Stimulated activated naive CD8-positive, alpha-beta T cell treated with anti-CD3 and anti-CD28 coated beads, Interleukin-15, amount 100 ng/mL, for 72 hours (primary cell): ENCODE measurements at regions not wholly inside any gene's neighbourhood (a gene's known extent, or its start where the extent isn't known, plus 50 kb on each side); places are given as distances from the start of the nearest gene placed in this dataset.

Source experiments
- ATAC-seq: fragments of 150-1000 bp; cut with Tn5 transposase; 2 replicates; pipeline ENCODE4 v1.10.0; 2021; ENCODE audit warnings: mild to moderate bottlenecking, moderate library complexity
- DNase-seq, 2 donors: peaks; one replicate each; pipeline ENCODE4 v3.0.0; 2021 to 2022
- H3K27ac Mint-ChIP-seq, 2 donors: one replicate each; pipeline ENCODE4 v1.8.0; 2022; ENCODE audit warnings: mild to moderate bottlenecking in 2 of 2, mixed read lengths in 2 of 2, moderate library complexity in 2 of 2
- H3K27me3 Mint-ChIP-seq: one replicate; pipeline ENCODE4 v1.8.0; 2022; ENCODE audit warnings: mixed read lengths
- H3K4me1 Mint-ChIP-seq: one replicate; pipeline ENCODE4 v1.8.0; 2022; ENCODE audit warnings: mild to moderate bottlenecking, mixed read lengths
- H3K4me3 Mint-ChIP-seq, 2 donors: one replicate each; pipeline ENCODE4 v1.8.0; 2022; ENCODE audit warnings: mild to moderate bottlenecking in 2 of 2, mixed read lengths in 2 of 2, moderate library complexity in 1 of 2
- H3K9me3 Mint-ChIP-seq, 2 donors: one replicate each; pipeline ENCODE4 v1.8.0; 2022; ENCODE audit warnings: mixed read lengths in 2 of 2

DNA sequence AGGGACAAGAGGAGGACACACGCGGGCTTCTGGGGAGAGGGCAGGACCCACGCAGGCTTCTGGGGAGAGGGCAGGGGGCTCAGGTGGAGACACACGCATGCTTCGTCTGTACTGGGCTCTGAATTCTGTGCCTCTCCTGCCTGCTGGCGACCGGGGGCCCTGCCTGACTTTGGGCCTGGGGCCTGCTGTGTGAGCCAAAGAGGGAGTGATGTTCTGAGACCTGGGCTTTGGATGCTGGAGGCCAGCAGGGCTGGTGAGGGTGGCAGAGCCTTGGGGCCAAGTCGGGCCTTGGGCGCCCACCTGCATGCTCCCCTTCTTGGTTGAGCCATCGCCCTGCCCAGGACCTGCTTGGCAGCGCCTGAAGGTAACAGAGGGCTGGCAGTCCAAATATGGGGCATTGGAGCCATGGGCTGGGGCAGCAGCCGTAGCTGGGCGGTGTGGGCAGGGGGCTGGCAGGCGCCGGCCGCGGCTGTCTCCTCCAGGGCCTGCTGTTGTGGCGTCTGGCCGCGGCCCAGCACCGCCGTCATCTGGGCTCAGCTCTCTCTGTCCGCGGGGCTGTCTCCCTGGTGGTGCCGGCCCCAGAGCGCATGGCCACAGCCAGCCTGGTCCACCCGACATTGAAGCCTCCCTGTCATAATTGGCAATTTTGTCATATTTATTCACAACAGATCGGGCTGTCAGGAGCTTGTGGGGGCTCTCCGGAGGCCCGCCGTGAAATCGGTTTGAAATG lies 78.9 kb downstream of the UNCX start:
- no peaks in the 10 kb centered on the region for H3K9me3 Mint-ChIP-seq
- no peak overlapping the region for H3K4me3 Mint-ChIP-seq
- no peak for ATAC-seq
- H3K27me3 Mint-ChIP-seq: no peaks in the 10 kb centered on the region
- no peak for DNase-seq
- no peak overlapping the region for H3K27ac Mint-ChIP-seq
- no peaks in the 10 kb centered on the region for H3K4me1 Mint-ChIP-seq

- ATAC-seq (no peak), DNase-seq (no peak)
- Mint-ChIP-seq H3K9me3 (no peaks in the 10 kb centered on the region), H3K4me3 (no peak overlapping the region), H3K27me3 (no peaks in the 10 kb centered on the region), H3K4me1 (no peaks in the 10 kb centered on the region), H3K27ac (no peak overlapping the region)
Measured at GRCh38 chr7:1312136-1313070, 79.7 kb downstream of the UNCX start.

- no peaks in the 10 kb centered on the region for H3K9me3 Mint-ChIP-seq
- H3K4me1 Mint-ChIP-seq: no peaks in the 10 kb centered on the region
- ATAC-seq (no peak), DNase-seq (no peak)
- H3K4me3 Mint-ChIP-seq: no peak overlapping the region
- no peak overlapping the region for H3K27ac Mint-ChIP-seq
- H3K27me3 Mint-ChIP-seq: peaks cover 10% of the 10 kb centered on the region
Measured at GRCh38 chr7:1313613-1314012, 80.9 kb downstream of the UNCX start.

DNA sequence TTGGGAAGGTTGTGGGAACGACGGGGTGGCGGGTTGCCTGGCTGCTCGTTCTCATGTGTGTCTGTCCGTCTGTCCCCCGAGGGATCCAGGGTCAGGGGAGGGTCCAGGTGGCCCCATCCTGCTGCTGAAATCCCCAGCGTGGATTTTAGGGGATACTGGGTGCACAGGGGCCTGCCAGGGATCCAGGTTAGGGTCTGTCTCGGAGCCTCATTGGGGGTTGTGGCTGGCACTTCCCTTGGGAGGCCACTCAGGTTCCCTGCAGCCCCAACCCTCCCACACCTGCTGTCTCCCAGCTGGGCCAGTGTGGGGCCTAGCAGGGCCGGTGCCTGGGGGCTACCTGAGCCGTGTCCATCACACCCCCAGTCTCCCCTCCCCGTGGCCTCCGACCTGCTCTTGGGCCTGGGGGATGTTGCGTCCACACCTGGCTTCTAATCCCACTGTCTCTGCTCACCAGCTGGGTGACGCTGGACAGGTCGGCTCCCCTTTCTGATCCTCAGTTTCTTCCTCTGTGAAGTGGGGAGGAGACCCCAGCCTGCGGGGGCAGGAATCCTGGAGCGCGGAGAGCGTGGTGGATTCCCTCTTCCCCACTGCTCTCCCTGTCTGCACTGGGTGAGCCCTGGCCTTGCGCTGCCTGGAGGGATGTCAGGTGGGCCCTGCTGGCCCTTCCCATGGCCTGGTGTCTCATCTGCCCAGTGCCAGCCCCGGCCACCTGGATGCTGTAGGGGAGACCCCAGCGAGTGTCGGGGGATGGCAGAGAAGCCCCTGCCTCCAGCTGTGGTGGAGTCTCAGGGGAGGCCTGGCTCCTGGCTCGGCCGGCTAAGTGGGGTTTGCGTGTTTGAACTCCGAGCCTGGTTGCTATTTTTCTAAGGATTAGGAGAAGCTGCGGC lies 81.6 kb downstream of the UNCX start:
- Mint-ChIP-seq H3K27me3 (peaks cover 13% of the 10 kb centered on the region), H3K9me3 (no peaks in the 10 kb centered on the region), H3K4me3 (no peak overlapping the region), H3K27ac (no peak overlapping the region), H3K4me1 (no peaks in the 10 kb centered on the region)
- DNase-seq (no peak), ATAC-seq (no peak)

DNA sequence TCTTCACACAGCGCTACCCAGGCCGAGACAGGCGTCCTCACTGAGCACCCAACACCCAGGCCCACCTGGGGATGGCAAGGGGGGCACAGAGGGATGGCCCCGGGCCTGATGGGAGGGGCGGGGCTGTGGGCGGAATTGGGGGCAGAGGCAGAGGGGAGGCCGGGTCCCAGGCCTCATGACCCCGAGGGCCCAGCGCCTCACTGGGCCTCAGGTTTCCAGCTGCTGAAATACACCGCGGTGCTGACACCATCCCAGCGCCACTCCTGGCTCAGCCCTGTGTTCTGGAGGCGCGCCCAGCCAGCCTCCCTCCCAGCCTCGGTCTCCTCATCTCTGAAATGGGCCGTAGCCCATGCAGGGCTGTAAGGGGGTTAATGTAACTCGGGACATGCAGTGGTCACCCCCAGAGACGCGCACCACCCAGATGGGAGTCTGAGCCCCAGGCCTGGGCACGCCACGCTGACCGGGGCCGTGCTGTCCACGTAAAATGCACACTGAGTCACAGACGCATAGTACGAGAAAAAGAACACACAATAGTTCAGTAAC lies 82.3 kb downstream of the UNCX start:
- Mint-ChIP-seq H3K27ac (peak overlapping the region in 1 of 2 donors; percentile 34), H3K4me1 (no peaks in the 10 kb centered on the region), H3K4me3 (no peak overlapping the region), H3K27me3 (peaks cover 13% of the 10 kb centered on the region), H3K9me3 (no peaks in the 10 kb centered on the region)
- ATAC-seq (no peak), DNase-seq (no peak)

DNA sequence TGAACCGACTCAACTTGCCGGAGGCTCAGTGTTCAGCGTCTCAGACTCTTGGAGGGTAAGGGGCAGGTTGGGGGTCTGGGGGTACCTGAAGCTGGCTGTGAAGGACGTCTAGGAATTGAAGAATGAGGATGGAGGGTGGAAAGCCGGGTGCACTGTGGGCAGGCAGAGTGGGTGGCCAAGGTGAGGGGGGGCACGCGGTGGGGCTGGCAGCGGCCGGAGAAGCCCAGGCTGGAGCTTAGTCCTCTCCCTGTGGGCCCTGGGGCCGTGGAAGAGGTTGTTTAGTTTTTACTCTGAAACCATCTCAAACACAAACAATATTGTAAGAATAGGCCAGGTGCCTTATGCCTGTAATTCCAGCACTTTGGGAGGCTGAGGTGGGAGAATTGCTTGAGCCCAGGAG lies 83.4 kb downstream of the UNCX start:
- Mint-ChIP-seq H3K27me3 (peaks cover 13% of the 10 kb centered on the region), H3K9me3 (no peaks in the 10 kb centered on the region), H3K4me3 (no peak overlapping the region), H3K4me1 (no peaks in the 10 kb centered on the region), H3K27ac (no peak overlapping the region)
- no peak for ATAC-seq
- DNase-seq: no peak

GRCh38 chr7:1317646-1318045 lies 85.0 kb downstream of the UNCX start:
- ATAC-seq: no peak

GRCh38 chr7:1318051-1318450 lies 85.4 kb downstream of the UNCX start:
- Mint-ChIP-seq H3K27me3 (peaks cover 26% of the 10 kb centered on the region), H3K4me1 (no peaks in the 10 kb centered on the region), H3K27ac (no peak overlapping the region), H3K4me3 (no peak overlapping the region), H3K9me3 (no peaks in the 10 kb centered on the region)
- ATAC-seq (no peak), DNase-seq (no peak)

More at GRCh38 chr7:1317646-1318045, 85.0 kb downstream of the UNCX start:
- Mint-ChIP-seq H3K4me3 (no peak overlapping the region), H3K27ac (no peak overlapping the region), H3K27me3 (peaks cover 23% of the 10 kb centered on the region), H3K4me1 (no peaks in the 10 kb centered on the region), H3K9me3 (no peaks in the 10 kb centered on the region)
- no peak for DNase-seq

- H3K4me1 Mint-ChIP-seq: no peaks in the 10 kb centered on the region
- peak overlapping the region in 1 of 2 donors; percentile 12 for H3K27ac Mint-ChIP-seq
- no peak overlapping the region for H3K4me3 Mint-ChIP-seq
- H3K27me3 Mint-ChIP-seq: peaks cover 32% of the 10 kb centered on the region
- DNase-seq (no peak), ATAC-seq (no peak)
- H3K9me3 Mint-ChIP-seq: no peaks in the 10 kb centered on the region
Measured at GRCh38 chr7:1318661-1319060, 86.0 kb downstream of the UNCX start.

DNA sequence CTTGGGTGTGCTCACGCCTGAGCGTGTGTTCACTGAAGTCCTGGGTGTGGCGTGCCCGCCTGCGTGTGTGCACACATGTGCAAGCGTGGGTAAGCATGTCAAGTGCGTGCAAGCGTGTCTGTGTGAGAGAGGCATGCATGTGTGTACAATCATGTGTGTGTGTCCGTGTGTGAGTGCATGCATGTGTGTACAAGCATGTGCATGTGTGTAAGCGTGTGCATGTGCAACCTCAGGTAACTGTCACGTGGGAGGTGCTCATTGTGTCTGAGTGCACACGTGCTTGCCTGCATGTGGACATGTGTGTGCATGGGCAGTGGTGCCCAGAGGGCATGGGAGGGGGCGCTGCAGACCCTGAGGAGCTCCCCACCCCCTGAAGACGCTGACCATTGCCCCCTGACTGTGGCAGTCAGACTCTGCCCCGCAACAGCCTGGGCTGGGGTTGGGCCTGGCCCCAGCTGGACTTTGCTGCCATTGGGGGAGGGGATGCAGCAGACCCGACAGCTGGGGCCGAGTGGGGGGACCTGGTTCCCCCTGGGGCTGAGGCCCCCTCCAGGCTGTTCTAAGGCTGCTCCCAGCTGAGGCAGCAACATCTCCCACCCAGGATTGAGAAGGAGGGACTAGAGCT lies 88.1 kb downstream of the UNCX start:
- Mint-ChIP-seq H3K4me1 (no peaks in the 10 kb centered on the region), H3K9me3 (no peaks in the 10 kb centered on the region), H3K4me3 (no peak overlapping the region), H3K27ac (peak overlapping the region in 1 of 2 donors; percentile 63), H3K27me3 (peaks cover 48% of the 10 kb centered on the region)
- ATAC-seq: no peak
- no peak for DNase-seq

GRCh38 chr7:1321411-1322239 lies 89.0 kb downstream of the UNCX start:
- ATAC-seq (no peak), DNase-seq (no peak)
- Mint-ChIP-seq H3K27ac (peak overlapping the region in 1 of 2 donors; percentile 61), H3K4me1 (no peaks in the 10 kb centered on the region), H3K4me3 (no peak overlapping the region), H3K9me3 (no peaks in the 10 kb centered on the region), H3K27me3 (peaks cover 52% of the 10 kb centered on the region)

- ATAC-seq: no peak
- H3K9me3 Mint-ChIP-seq: no peaks in the 10 kb centered on the region
- peaks cover 56% of the 10 kb centered on the region for H3K27me3 Mint-ChIP-seq
Measured at GRCh38 chr7:1322240-1323110, 89.8 kb downstream of the UNCX start.

GRCh38 chr7:1323178-1324027 lies 90.7 kb downstream of the UNCX start:
- H3K27ac Mint-ChIP-seq: no peak overlapping the region
- DNase-seq (no peak), ATAC-seq (no peak)
- H3K27me3 Mint-ChIP-seq: peaks cover 48% of the 10 kb centered on the region
- no peaks in the 10 kb centered on the region for H3K4me1 Mint-ChIP-seq
- no peak overlapping the region for H3K4me3 Mint-ChIP-seq
- no peaks in the 10 kb centered on the region for H3K9me3 Mint-ChIP-seq

More at GRCh38 chr7:1322240-1323110, 89.8 kb downstream of the UNCX start:
- H3K27ac Mint-ChIP-seq: no peak overlapping the region
- H3K4me3 Mint-ChIP-seq: no peak overlapping the region
- DNase-seq: no peak
- H3K4me1 Mint-ChIP-seq: no peaks in the 10 kb centered on the region
